Superior temporal gyrus (tissue), 1 donor: ENCODE measurements at regions not wholly inside any gene's neighbourhood (a gene's known extent, or its start where the extent isn't known, plus 50 kb on each side); places are given as distances from the start of the nearest gene placed in this dataset.

ENCODE experiments used
- DNase-seq: peaks from one replicate; pipeline ENCODE4 v3.0.0-alpha.2; 2016; ENCODE audit errors: extremely low spot score

GRCh38 chr14:51546099-51546498, 105.6 kb upstream of the FRMD6 start:
- DNase-seq, result no peak

GRCh38 chr14:51546603-51547258, 105.0 kb upstream of the FRMD6 start:
- no peak for DNase-seq

- no peak for DNase-seq
These were observed 104.5 kb upstream of the FRMD6 start for GRCh38 chr14:51547260-51547659.

DNA sequence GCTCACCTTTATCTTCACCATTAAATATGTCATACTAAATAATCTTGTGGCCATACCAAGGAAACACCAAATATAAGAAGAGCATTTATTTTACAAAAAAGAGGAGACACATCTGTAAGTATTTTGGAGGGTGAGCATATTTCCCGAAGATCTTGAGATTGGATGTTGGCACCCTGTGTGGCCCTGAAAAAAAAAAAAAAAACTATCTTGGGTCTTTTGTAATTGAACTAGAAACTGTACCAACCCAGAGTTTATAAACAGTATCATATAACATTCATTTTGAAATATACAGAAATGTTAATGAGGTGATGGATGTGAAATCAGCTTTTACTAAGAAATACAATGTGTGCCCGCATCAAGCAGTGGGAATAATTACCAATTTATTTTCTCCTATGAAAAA, 104.0 kb upstream of the FRMD6 start:
- DNase-seq, result no peak

- no peak for DNase-seq
These were observed 103.5 kb upstream of the FRMD6 start for GRCh38 chr14:51548187-51548586.

GRCh38 chr14:51550636-51551035, 101.1 kb upstream of the FRMD6 start:
- DNase-seq, result no peak

- no peak for DNase-seq
These were observed 99.4 kb upstream of the FRMD6 start for GRCh38 chr14:51552275-51552674.

GRCh38 chr14:51552768-51553404, 98.8 kb upstream of the FRMD6 start:
- no peak for DNase-seq

GRCh38 chr14:51554339-51554920, 97.3 kb upstream of the FRMD6 start:
- no peak for DNase-seq

DNA sequence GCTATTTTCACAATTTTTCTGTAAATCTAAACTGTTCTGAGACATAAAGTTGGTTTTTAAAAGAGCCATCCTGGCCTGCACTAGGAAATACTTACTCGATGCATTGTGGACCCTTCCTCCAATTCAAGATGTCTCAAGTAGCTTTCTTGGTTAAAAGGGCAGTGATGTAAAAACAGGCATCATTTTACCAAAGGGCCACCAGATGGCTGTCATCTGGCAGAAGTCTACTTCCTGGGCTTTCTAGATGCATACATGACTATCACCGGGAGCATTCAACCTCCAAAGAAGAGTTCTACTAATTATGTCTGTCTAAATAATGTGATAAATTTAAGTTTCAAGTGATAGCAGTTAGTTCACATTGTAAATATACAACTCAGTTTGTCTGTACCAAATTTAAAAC, 96.8 kb upstream of the FRMD6 start:
- no peak for DNase-seq

DNA sequence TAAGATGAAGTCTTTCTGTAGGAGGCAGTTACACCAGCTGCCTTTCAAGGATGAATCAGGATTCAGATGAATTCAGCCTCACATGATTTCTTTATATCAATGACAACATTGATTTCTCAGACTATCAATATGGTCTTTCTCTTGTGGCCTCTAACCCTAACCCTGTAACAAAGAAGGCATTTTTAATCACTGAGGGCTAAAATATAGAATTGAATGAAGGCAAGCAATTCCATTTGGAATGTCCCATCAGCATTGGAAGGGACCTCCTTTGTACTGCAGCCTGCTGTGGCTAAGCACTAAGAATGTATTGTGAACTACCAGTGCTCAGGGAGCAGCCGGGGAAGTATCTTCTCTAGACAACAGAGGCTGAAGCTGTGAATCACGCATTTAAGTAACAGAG, 90.6 kb upstream of the FRMD6 start:
- peak; percentile 29 for DNase-seq

GRCh38 chr14:51562816-51563215, 88.9 kb upstream of the FRMD6 start:
- no peak for DNase-seq

- DNase-seq, result no peak
These were observed 88.2 kb upstream of the FRMD6 start for GRCh38 chr14:51563560-51563959.

DNA sequence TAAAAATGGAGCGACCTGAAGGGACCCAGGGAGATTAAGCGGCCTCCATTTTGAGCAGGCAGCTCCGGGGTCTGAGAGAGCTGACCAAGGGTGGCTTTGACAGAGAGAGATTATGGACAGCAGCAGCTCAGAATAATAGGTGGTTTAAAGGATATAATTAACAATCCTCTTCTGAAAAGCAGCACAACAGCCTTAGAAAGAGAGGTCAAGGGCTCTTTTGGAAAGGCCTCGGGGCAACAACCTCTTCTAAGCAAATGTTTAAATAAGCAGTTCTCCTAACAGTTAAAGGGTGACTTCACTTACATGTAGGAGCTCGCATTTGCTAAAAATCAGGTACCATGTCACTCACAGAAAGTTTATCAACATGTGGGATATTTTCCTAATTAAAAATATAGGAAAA, 87.2 kb upstream of the FRMD6 start:
- DNase-seq, result no peak

DNA sequence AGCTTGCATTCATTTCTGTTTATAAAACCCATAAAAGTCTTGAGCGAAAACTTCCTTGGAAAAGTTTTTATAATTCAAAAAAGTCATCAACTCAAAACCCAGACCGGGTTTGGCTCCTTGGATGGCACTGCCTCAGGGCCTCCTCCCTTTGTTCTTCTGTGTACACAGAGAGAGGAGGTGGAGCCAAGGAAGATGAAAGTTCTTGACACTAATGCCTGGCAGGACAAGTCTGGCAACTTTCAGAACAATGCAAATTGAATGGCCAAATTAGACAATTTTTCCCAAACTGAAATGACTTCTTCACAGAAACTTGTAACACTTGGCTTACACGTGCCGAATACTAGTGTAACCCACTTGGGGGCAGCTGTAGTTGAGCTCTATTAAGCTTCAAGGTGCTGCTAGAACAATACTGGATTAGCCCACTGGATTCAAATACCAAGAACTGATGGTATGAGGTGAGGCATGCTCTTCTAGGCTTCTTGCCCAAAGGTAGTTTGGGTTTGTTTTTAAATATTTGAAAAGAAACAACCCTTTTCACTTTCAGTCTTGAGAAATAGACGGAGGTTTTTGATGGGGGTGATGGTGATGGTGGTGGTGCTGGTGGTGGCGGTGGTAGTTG, 86.6 kb upstream of the FRMD6 start:
- DNase-seq, result no peak

GRCh38 chr14:51566831-51567582, 84.7 kb upstream of the FRMD6 start:
- no peak for DNase-seq

GRCh38 chr14:51568366-51568765, 83.3 kb upstream of the FRMD6 start:
- DNase-seq, result no peak

DNA sequence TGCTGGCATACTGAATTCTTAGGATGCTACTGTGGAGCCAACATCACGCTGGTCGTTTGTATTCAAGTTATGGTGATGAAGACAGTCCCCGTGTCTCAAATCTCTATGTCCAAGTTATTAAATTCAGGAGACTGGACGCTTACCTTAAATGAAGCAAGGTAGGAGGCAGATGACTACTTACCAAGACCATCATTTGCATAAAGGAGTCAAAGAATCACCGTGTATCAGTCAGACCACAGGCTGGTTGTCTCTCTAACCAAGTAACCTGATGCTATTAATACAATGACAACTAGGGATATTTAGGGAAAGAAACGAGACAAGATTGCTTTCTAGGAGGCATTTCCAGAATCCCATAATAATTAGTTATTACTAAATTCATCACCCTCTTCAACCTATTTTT, 78.1 kb upstream of the FRMD6 start:
- DNase-seq, result no peak

- DNase-seq, result no peak
These were observed 77.7 kb upstream of the FRMD6 start for GRCh38 chr14:51574009-51574408.

GRCh38 chr14:51575349-51576116, 76.2 kb upstream of the FRMD6 start:
- DNase-seq, result no peak

DNA sequence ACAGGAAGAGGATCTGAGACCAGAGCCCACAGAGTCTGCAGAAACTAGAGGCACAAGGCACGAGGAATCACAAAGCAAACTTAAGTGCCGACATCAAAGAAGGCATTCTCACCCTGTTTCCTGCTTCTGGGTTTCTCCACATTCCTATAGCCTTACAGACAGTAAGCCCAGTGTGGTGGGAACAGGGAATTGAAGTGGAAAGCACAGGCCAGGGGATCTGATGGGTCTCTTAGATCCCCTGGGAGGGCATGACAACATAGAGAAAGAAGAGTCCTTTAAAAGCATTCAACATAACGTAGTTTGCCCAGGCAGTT, 75.6 kb upstream of the FRMD6 start:
- no peak for DNase-seq

- peak; percentile 42 for DNase-seq
These were observed 74.8 kb upstream of the FRMD6 start for GRCh38 chr14:51576879-51577278.
